Endothelial cell of umbilical vein (primary cell): ENCODE measurements at regions not wholly inside any gene's neighbourhood (a gene's known extent, or its start where the extent isn't known, plus 50 kb on each side); places are given as distances from the start of the nearest gene placed in this dataset.

Source experiments
- BruUV-seq: library from RNA; stranded (reverse); fragments of 400-500 nt; replicated peaks from 2 replicates; lab custom pipeline; 2021; lab: Mats Ljungman, UMichigan
- CTCF ChIA-PET: fragments of 300-600, 350-600 bp; sonication (Branson Sonifier 250); formaldehyde crosslinking; loops from one replicate; lab custom pipeline; 2021; ENCODE audit warnings: antibody characterized with exemption, inconsistent platforms; lab: Charles Lee
- POLR2A ChIA-PET: fragments of 300-600, 350-600 bp; sonication (Branson Sonifier 250); formaldehyde crosslinking; loops from one replicate; lab custom pipeline; 2021; ENCODE audit warnings: antibody characterized with exemption, inconsistent platforms; lab: Charles Lee
- DNase-seq: peaks from one replicate; pipeline ENCODE4 v3.0.0-alpha.2; 2011; ENCODE audit warnings: low read depth, low spot score
- FAIRE-seq: peaks from 2 replicates; lab custom pipeline; 2011; peaks lifted over from hg19 to GRCh38; lab: Jason Lieb, UNC
- H2AFZ ChIP-seq: 2 replicates; pipeline ENCODE4 v1.6.0; 2012; ENCODE audit warnings: low read depth, low read length, control low read depth, inconsistent platforms
- H3K27ac ChIP-seq: 2 replicates; pipeline ENCODE4 v1.5.1; 2011; ENCODE audit warnings: low read depth, mild to moderate bottlenecking, control low read depth, low read length, moderate library complexity; ENCODE audit not compliant: insufficient read depth
- H3K27me3 ChIP-seq, 2 experiments: 2 replicates each; pipeline versions ENCODE4 v1.6.0 to v1.6.1; 2011; ENCODE audit warnings: low read length in 2 of 2, mixed read lengths in 1 of 2; ENCODE audit not compliant: control insufficient read depth in 2 of 2, insufficient read depth in 2 of 2
- H3K36me3 ChIP-seq, 2 experiments: 2 replicates in 1 of 2; 3 replicates in 1 of 2; pipeline ENCODE4 v1.5.1; 2011; ENCODE audit warnings: low read length in 2 of 2, mild to moderate bottlenecking in 1 of 2, moderate library complexity in 1 of 2; ENCODE audit not compliant: control insufficient read depth in 2 of 2, insufficient read depth in 2 of 2; ENCODE audit errors: extremely low read depth in 1 of 2
- H3K4me1 ChIP-seq: 3 replicates; pipeline ENCODE4 v1.5.1; 2011; ENCODE audit warnings: mild to moderate bottlenecking, low read length; ENCODE audit not compliant: control insufficient read depth, insufficient read depth; ENCODE audit errors: extremely low read depth
- H3K4me2 ChIP-seq: 2 replicates; pipeline ENCODE4 v1.6.1; 2011; ENCODE audit warnings: low read length, control low read depth, mixed read lengths; ENCODE audit not compliant: insufficient read depth
- H3K4me3 ChIP-seq, 3 experiments: fragments of 200-600 bp in 1 of 3; sonication (generic), shearing (Covaris generic) in 1 of 3; replicated peaks in 1 of 3; 2 replicates each; pipeline ENCODE4 v1.5.1; 2011 to 2016; ENCODE audit warnings: control low read depth in 3 of 3, low read length in 3 of 3, mild to moderate bottlenecking in 2 of 3, inconsistent platforms in 1 of 3, low read depth in 1 of 3, moderate library complexity in 1 of 3; ENCODE audit not compliant: insufficient read depth in 1 of 3
- H3K79me2 ChIP-seq: 2 replicates; pipeline ENCODE4 v1.6.0; 2012; ENCODE audit warnings: low read length, inconsistent platforms; ENCODE audit not compliant: control insufficient read depth, insufficient read depth
- H3K9ac ChIP-seq: replicated peaks from 2 replicates; pipeline ENCODE3; 2011; ENCODE audit warnings: low read length, control low read depth; ENCODE audit not compliant: insufficient read depth; ENCODE audit errors: extremely low read depth
- H3K9me1 ChIP-seq: replicated peaks from 3 replicates; pipeline ENCODE4 v1.6.0; 2011; ENCODE audit warnings: mild to moderate bottlenecking, low read length; ENCODE audit not compliant: control insufficient read depth, insufficient read depth; ENCODE audit errors: extremely low read depth
- H3K9me3 ChIP-seq: replicated peaks from 2 replicates; pipeline ENCODE4 v1.5.1; 2012; ENCODE audit warnings: low read length, inconsistent platforms; ENCODE audit not compliant: control insufficient read depth, insufficient read depth
- H4K20me1 ChIP-seq: replicated peaks from 2 replicates; pipeline ENCODE3; 2011; ENCODE audit warnings: mild to moderate bottlenecking, low read length; ENCODE audit not compliant: control insufficient read depth, insufficient read depth; ENCODE audit errors: extremely low read depth
- EZH2 ChIP-seq: IDR thresholded peaks from 2 replicates; pipeline ENCODE4 v1.6.1; 2012; ENCODE audit warnings: borderline replicate concordance, low read depth, mild to moderate bottlenecking, moderate library complexity, low read length, inconsistent platforms; ENCODE audit not compliant: severe bottlenecking
- FOS ChIP-seq: IDR thresholded peaks from 2 replicates; pipeline ENCODE4 v1.6.1; 2011; ENCODE audit warnings: mild to moderate bottlenecking, low read length, moderate library complexity, borderline replicate concordance; ENCODE audit not compliant: insufficient read depth
- GATA2 ChIP-seq: IDR thresholded peaks from 2 replicates; pipeline ENCODE4 v1.7.0; 2011; ENCODE audit warnings: low read depth, mild to moderate bottlenecking, moderate library complexity, mixed read lengths, low read length; ENCODE audit not compliant: insufficient read length, insufficient read depth
- JUN ChIP-seq: IDR thresholded peaks from 2 replicates; pipeline ENCODE4 v1.6.1; 2011; ENCODE audit warnings: borderline replicate concordance, low read depth; ENCODE audit not compliant: insufficient read length, insufficient read depth
- MYC ChIP-seq: IDR thresholded peaks from one replicate; pipeline ENCODE4 v1.6.1; 2011; ENCODE audit warnings: mild to moderate bottlenecking, low read depth, low read length
- POLR2A ChIP-seq: IDR thresholded peaks from 2 replicates; pipeline ENCODE4 v1.6.1; 2012; ENCODE audit warnings: low read depth, mild to moderate bottlenecking, control low read depth, low read length
- POLR2AphosphoS5 ChIP-seq: IDR thresholded peaks from 2 replicates; pipeline ENCODE4 v1.6.1; 2012; ENCODE audit warnings: low read depth, mild to moderate bottlenecking, control low read depth, low read length, moderate library complexity; ENCODE audit not compliant: insufficient read depth
- dilution Hi-C: fragments of 300-500 bp; cut with MboI; formaldehyde crosslinking; loops from one replicate; pipeline ENCODE4 v1.15.0; 2019; ENCODE audit warnings: low sequenced_read_pairs; ENCODE audit not compliant: extremely low pct_ligation_motif_present
- intact Hi-C: fragments of 100-400 bp; cut with micrococcal nuclease; formaldehyde crosslinking; loops from one replicate; pipeline ENCODE4 v1.10.0; 2022
- TF ChIP-seq, protein P1 (sequence below): IDR thresholded peaks from 2 replicates; pipeline ENCODE4 v1.6.1; 2011; ENCODE audit not compliant: insufficient read depth, insufficient read length
- TF ChIP-seq, protein P2 (sequence below), 2 donors: IDR thresholded peaks; 1 replicate in 1 of 2; 2 replicates in 1 of 2; pipeline ENCODE4 v1.5.1; 2011; ENCODE audit warnings: low read length in 2 of 2, mild to moderate bottlenecking in 2 of 2, moderate library complexity in 2 of 2, control low read depth in 1 of 2, inconsistent platforms in 1 of 2, low read depth in 1 of 2; ENCODE audit not compliant: insufficient read depth in 1 of 2; ENCODE audit errors: extremely low read depth in 1 of 2

DNA sequence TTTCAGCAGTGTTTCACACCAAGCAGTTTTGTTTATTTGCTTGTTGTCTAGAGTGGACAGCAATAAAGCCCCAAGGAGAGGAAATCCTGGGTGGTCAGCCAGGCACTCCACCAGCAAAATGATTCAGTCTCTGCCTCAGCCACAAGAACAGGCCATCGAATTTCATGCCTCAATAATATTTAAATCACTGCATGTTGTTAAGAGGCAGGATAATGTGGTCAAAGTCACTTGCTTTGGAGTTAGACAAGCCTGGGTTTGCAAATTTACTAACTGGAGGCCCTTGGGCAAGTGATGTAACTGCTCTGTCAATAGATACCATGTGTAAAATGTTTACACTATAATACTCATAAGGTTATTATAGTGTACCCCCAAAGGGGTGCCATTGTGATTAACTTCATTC is 349.6 kb downstream of the LMO4 start:
- no peak overlapping the region for H3K9ac ChIP-seq
- H3K27ac ChIP-seq = no peak overlapping the region
- DNase-seq (no peak), FAIRE-seq (no peak)
- no peak overlapping the region for H3K4me3 ChIP-seq
- no peaks in the 10 kb centered on the region for H3K79me2 ChIP-seq
- no peak overlapping the region for H2AFZ ChIP-seq
- BruUV-seq = no TSS peak
- dilution Hi-C loops = no loop called here
- H3K27me3 ChIP-seq = no peaks in the 10 kb centered on the region
- no peaks in the 10 kb centered on the region for H3K9me1 ChIP-seq
- no peaks in the 10 kb centered on the region for H4K20me1 ChIP-seq
- H3K9me3 ChIP-seq = no peaks in the 10 kb centered on the region
- H3K36me3 ChIP-seq = no peaks in the 10 kb centered on the region
- POLR2A ChIA-PET = no interaction called here
- no peak for TF ChIP-seq EZH2
- no peak for TF ChIP-seq MYC
- TF ChIP-seq, protein P1, sequence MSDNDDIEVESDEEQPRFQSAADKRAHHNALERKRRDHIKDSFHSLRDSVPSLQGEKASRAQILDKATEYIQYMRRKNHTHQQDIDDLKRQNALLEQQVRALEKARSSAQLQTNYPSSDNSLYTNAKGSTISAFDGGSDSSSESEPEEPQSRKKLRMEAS = no peak
- no peak for TF ChIP-seq POLR2A
- TF ChIP-seq, protein P2, sequence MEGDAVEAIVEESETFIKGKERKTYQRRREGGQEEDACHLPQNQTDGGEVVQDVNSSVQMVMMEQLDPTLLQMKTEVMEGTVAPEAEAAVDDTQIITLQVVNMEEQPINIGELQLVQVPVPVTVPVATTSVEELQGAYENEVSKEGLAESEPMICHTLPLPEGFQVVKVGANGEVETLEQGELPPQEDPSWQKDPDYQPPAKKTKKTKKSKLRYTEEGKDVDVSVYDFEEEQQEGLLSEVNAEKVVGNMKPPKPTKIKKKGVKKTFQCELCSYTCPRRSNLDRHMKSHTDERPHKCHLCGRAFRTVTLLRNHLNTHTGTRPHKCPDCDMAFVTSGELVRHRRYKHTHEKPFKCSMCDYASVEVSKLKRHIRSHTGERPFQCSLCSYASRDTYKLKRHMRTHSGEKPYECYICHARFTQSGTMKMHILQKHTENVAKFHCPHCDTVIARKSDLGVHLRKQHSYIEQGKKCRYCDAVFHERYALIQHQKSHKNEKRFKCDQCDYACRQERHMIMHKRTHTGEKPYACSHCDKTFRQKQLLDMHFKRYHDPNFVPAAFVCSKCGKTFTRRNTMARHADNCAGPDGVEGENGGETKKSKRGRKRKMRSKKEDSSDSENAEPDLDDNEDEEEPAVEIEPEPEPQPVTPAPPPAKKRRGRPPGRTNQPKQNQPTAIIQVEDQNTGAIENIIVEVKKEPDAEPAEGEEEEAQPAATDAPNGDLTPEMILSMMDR (IDR thresholded peaks at IDR 0.05; ENCODE audit: extremely low read depth in 1 of 2, insufficient read depth in 1 of 2, low read depth in 1 of 2, low read length in 2 of 2) = no peak
- no peak for TF ChIP-seq POLR2AphosphoS5
- no peak for TF ChIP-seq FOS
- TF ChIP-seq GATA2 = no peak
- no peak for TF ChIP-seq JUN
- no peak overlapping the region for H3K4me2 ChIP-seq
- CTCF ChIA-PET = no interaction called here
- H3K4me1 ChIP-seq = no peaks in the 10 kb centered on the region
- intact Hi-C loops = no loop called here
